CD14-positive monocyte (primary cell): ENCODE measurements at regions not wholly inside any gene's neighbourhood (a gene's known extent, or its start where the extent isn't known, plus 50 kb on each side); places are given as distances from the start of the nearest gene placed in this dataset.

Experiments used
- DNase-seq, 3 donors: peaks; one replicate each; pipeline ENCODE4 v3.0.0-alpha.2; 2011 to 2022
- H2AFZ ChIP-seq: 2 replicates; pipeline ENCODE4 v1.6.0; 2012; ENCODE audit warnings: mild to moderate bottlenecking, low read depth, low read length, inconsistent platforms; ENCODE audit not compliant: insufficient read depth, poor library complexity, severe bottlenecking
- H3K27ac ChIP-seq, 2 donors: 1 replicate in 1 of 2; 2 replicates in 1 of 2; pipeline ENCODE4 v1.5.1; 2012 to 2013; ENCODE audit warnings: low read length in 2 of 2, control low read depth in 1 of 2, inconsistent platforms in 1 of 2, low read depth in 1 of 2, mild to moderate bottlenecking in 1 of 2
- H3K27me3 ChIP-seq, 2 donors: one replicate each; pipeline versions ENCODE4 v1.6.0 to v1.6.1; 2011 to 2013; ENCODE audit warnings: low read length in 2 of 2; ENCODE audit not compliant: control insufficient read depth in 2 of 2, insufficient read depth in 2 of 2
- H3K36me3 ChIP-seq, 2 donors: replicated peaks in 1 of 2; 1 replicate in 1 of 2; 2 replicates in 1 of 2; pipeline versions ENCODE4 v1.5.1 to v1.6.1; 2012 to 2013; ENCODE audit warnings: low read length in 2 of 2, control low read depth in 1 of 2, inconsistent platforms in 1 of 2, mild to moderate bottlenecking in 1 of 2; ENCODE audit not compliant: insufficient read depth in 2 of 2, control insufficient read depth in 1 of 2
- H3K4me1 ChIP-seq, 2 donors: 1 replicate in 1 of 2; 2 replicates in 1 of 2; pipeline versions ENCODE4 v1.5.1 to v1.6.1; 2012 to 2013; ENCODE audit warnings: low read length in 2 of 2, control low read depth in 1 of 2, inconsistent platforms in 1 of 2, mild to moderate bottlenecking in 1 of 2, moderate library complexity in 1 of 2; ENCODE audit not compliant: insufficient read depth in 2 of 2, control insufficient read depth in 1 of 2
- H3K4me2 ChIP-seq: replicated peaks from 2 replicates; pipeline ENCODE3; 2012; ENCODE audit warnings: low read length, moderate library complexity, mild to moderate bottlenecking; ENCODE audit not compliant: poor library complexity, severe bottlenecking; ENCODE audit errors: extremely low read depth
- H3K4me3 ChIP-seq, 3 experiments: fragments of 200-600 bp in 1 of 3; sonication (generic) in 1 of 3; replicated peaks in 1 of 3; 1 replicate in 2 of 3; 2 replicates in 1 of 3; pipeline ENCODE4 v1.5.1; 2011 to 2013; ENCODE audit warnings: low read length in 3 of 3, mild to moderate bottlenecking in 3 of 3, control low read depth in 2 of 3, low read depth in 2 of 3, inconsistent platforms in 1 of 3, moderate library complexity in 1 of 3
- H3K79me2 ChIP-seq: 2 replicates; pipeline ENCODE4 v1.6.0; 2012; ENCODE audit warnings: mild to moderate bottlenecking, control low read depth, inconsistent platforms, low read length, moderate library complexity; ENCODE audit not compliant: insufficient read depth
- H3K9ac ChIP-seq: 2 replicates; pipeline ENCODE4 v1.6.0; 2017; ENCODE audit warnings: low read length, mild to moderate bottlenecking; ENCODE audit not compliant: insufficient read depth, poor library complexity, severe bottlenecking
- H3K9me3 ChIP-seq, 2 donors: replicated peaks in 1 of 2; 1 replicate in 1 of 2; 2 replicates in 1 of 2; pipeline versions ENCODE4 v1.5.1 to v1.6.1; 2012 to 2013; ENCODE audit warnings: low read length in 2 of 2, control low read depth in 1 of 2; ENCODE audit not compliant: control insufficient read depth in 1 of 2, insufficient read depth in 1 of 2
- H4K20me1 ChIP-seq: 2 replicates; pipeline ENCODE4 v1.6.0; 2012; ENCODE audit warnings: mild to moderate bottlenecking, low read length, control low read depth, moderate library complexity; ENCODE audit not compliant: insufficient read depth
- H3K27ac Mint-ChIP-seq, 7 donors: one replicate each; pipeline ENCODE4 v1.8.0; 2020; ENCODE audit warnings: mild to moderate bottlenecking in 7 of 7, mixed read lengths in 7 of 7, moderate library complexity in 6 of 7, inconsistent platforms in 2 of 7
- H3K27me3 Mint-ChIP-seq, 3 donors: one replicate each; pipeline ENCODE4 v1.8.0; 2021 to 2022; ENCODE audit warnings: low read depth in 3 of 3, mild to moderate bottlenecking in 3 of 3, mixed read lengths in 3 of 3, moderate library complexity in 3 of 3, inconsistent platforms in 1 of 3
- H3K36me3 Mint-ChIP-seq, 2 donors: one replicate each; pipeline ENCODE4 v1.8.0; 2020; ENCODE audit warnings: mixed read lengths in 2 of 2, inconsistent platforms in 1 of 2, mild to moderate bottlenecking in 1 of 2
- H3K4me1 Mint-ChIP-seq: one replicate; pipeline ENCODE4 v1.8.0; 2020; ENCODE audit warnings: mild to moderate bottlenecking, mixed read lengths
- H3K4me3 Mint-ChIP-seq, 2 donors: one replicate each; pipeline ENCODE4 v1.8.0; 2020; ENCODE audit warnings: mild to moderate bottlenecking in 2 of 2, mixed read lengths in 2 of 2, moderate library complexity in 1 of 2
- H3K9me3 Mint-ChIP-seq, 7 donors: one replicate each; pipeline ENCODE4 v1.8.0; 2020 to 2022; ENCODE audit warnings: mixed read lengths in 7 of 7, mild to moderate bottlenecking in 6 of 7, moderate library complexity in 6 of 7, inconsistent platforms in 2 of 7
- CTCF ChIP-seq: fragments of 200-600 bp; IDR thresholded peaks from one replicate; pipeline ENCODE4 v1.8.0; 2022; ENCODE audit warnings: antibody characterized with exemption, mild to moderate bottlenecking
- WGBS: methylation state at CpG from one replicate; pipeline ENCODE4 v1.1.5; 2013; ENCODE audit warnings: missing lambda C conversion rate; ENCODE audit not compliant: insufficient coverage; 5-methylcytosine and 5-hydroxymethylcytosine counted together
- intact Hi-C, 2 donors: fragments of 100-400 bp; cut with micrococcal nuclease; formaldehyde crosslinking; loops; one replicate each; pipeline versions ENCODE4 v1.15.0 to v1.15.1; 2023

- Mint-ChIP-seq H3K4me1 (no peaks in the 10 kb centered on the region), H3K27ac (no peak overlapping the region), H3K9me3 (peaks cover 0 to 11% (median 0%) of the 10 kb centered on the region in 7 donors), H3K4me3 (no peak overlapping the region), H3K36me3 (no peaks in the 10 kb centered on the region), H3K27me3 (no peaks in the 10 kb centered on the region)
- H3K9ac ChIP-seq: no peak overlapping the region
- intact Hi-C loops: no loop called here
- no peak overlapping the region for H2AFZ ChIP-seq
- H3K36me3 ChIP-seq: no peaks in the 10 kb centered on the region
- no peaks in the 10 kb centered on the region for H3K27me3 ChIP-seq
- H4K20me1 ChIP-seq: no peaks in the 10 kb centered on the region
- no peak overlapping the region for H3K4me3 ChIP-seq
- no peaks in the 10 kb centered on the region for H3K9me3 ChIP-seq
- H3K27ac ChIP-seq: no peak overlapping the region
- no peaks in the 10 kb centered on the region for H3K4me1 ChIP-seq
- no CpG with 5 or more reads among the region's 1 CpG for WGBS
- H3K4me2 ChIP-seq: no peak overlapping the region
- TF ChIP-seq CTCF: no peak
- H3K79me2 ChIP-seq: no peaks in the 10 kb centered on the region
- DNase-seq: no peak
Measured at GRCh38 chrY:13094411-13094810, 189.7 kb downstream of the DDX3Y start.

- Histone ChIP-seq H3K4me2 (no peak overlapping the region), H3K9me3 (no peaks in the 10 kb centered on the region), H2AFZ (no peak overlapping the region), H4K20me1 (no peaks in the 10 kb centered on the region), H3K36me3 (no peaks in the 10 kb centered on the region), H3K79me2 (no peaks in the 10 kb centered on the region), H3K27ac (no peak overlapping the region), H3K4me3 (no peak overlapping the region), H3K27me3 (no peaks in the 10 kb centered on the region), H3K9ac (no peak overlapping the region), H3K4me1 (no peaks in the 10 kb centered on the region)
- H3K27me3 Mint-ChIP-seq: no peaks in the 10 kb centered on the region
- peaks cover 0 to 11% (median 0%) of the 10 kb centered on the region in 7 donors for H3K9me3 Mint-ChIP-seq
- intact Hi-C loops: no loop called here
- no peak for TF ChIP-seq CTCF
- H3K4me3 Mint-ChIP-seq: no peak overlapping the region
- no peak overlapping the region for H3K27ac Mint-ChIP-seq
- WGBS: no CpG with 5 or more reads among the region's 3 CpGs
- DNase-seq: no peak
- H3K4me1 Mint-ChIP-seq: no peaks in the 10 kb centered on the region
- no peaks in the 10 kb centered on the region for H3K36me3 Mint-ChIP-seq
Measured at GRCh38 chrY:13094904-13095600, 190.4 kb downstream of the DDX3Y start.
